HepG2 (cell line): ENCODE measurements at regions not wholly inside any gene's neighbourhood (a gene's known extent, or its start where the extent isn't known, plus 50 kb on each side); places are given as distances from the start of the nearest gene placed in this dataset.

ENCODE experiments used
- ARHGAP35 ChIP-seq: sonication (generic); formaldehyde crosslinking; IDR thresholded peaks from 2 replicates; pipeline ENCODE4 v1.9.0; 2022; ENCODE audit warnings: mild to moderate bottlenecking, inconsistent platforms, moderate library complexity, missing genetic modification reagents, borderline replicate concordance
- HCFC1 ChIP-seq: fragments of 150-350 bp; IDR thresholded peaks from 2 replicates; pipeline ENCODE4 v1.6.1; 2014; ENCODE audit warnings: low read depth, low read length
- HDAC2 ChIP-seq: sonication (generic); formaldehyde crosslinking; IDR thresholded peaks from 2 replicates; pipeline ENCODE4 v1.4.0; 2020; ENCODE audit warnings: missing genetic modification reagents
- MEF2D ChIP-seq: sonication (generic); formaldehyde crosslinking; IDR thresholded peaks from 2 replicates; pipeline ENCODE4 v1.5.1; 2020; ENCODE audit warnings: mild to moderate bottlenecking, missing genetic modification reagents
- MLX ChIP-seq: IDR thresholded peaks from 2 replicates; pipeline ENCODE4 v1.6.1; 2016
- NR2F1 ChIP-seq, 2 experiments: fragments of 450-650 bp in 1 of 2; formaldehyde crosslinking in 1 of 2; IDR thresholded peaks; 2 replicates each; pipeline versions ENCODE4 v1.5.0 to v1.6.1; 2016 to 2020; ENCODE audit warnings: mild to moderate bottlenecking in 1 of 2, missing compliant biosample characterization in 1 of 2, missing genetic modification reagents in 1 of 2, moderate library complexity in 1 of 2
- PHF5A ChIP-seq: IDR thresholded peaks from one replicate; pipeline ENCODE4 v1.6.1; 2018; ENCODE audit warnings: low read depth, missing genetic modification reagents; ENCODE audit not compliant: unreplicated experiment
- POLR2G ChIP-seq: fragments of 200-400 bp; formaldehyde crosslinking; IDR thresholded peaks from 2 replicates; pipeline ENCODE4 v1.6.1; 2018; ENCODE audit warnings: mild to moderate bottlenecking, low read depth, low read length, moderate library complexity
- SMARCE1 ChIP-seq: fragments of 450-650 bp; IDR thresholded peaks from 2 replicates; pipeline ENCODE4 v1.6.1; 2017; ENCODE audit warnings: borderline replicate concordance
- SNAI1 ChIP-seq: sonication (generic); formaldehyde crosslinking; IDR thresholded peaks from 2 replicates; pipeline ENCODE4 v1.5.0; 2020; ENCODE audit warnings: mild to moderate bottlenecking, missing genetic modification reagents, borderline replicate concordance
- SSRP1 ChIP-seq: IDR thresholded peaks from 2 replicates; pipeline ENCODE4 v1.6.1; 2016; ENCODE audit warnings: control low read depth
- STAT5B ChIP-seq: sonication (generic); formaldehyde crosslinking; IDR thresholded peaks from 2 replicates; pipeline ENCODE4 v1.4.0; 2020; ENCODE audit warnings: missing genetic modification reagents
- TOE1 ChIP-seq: sonication (generic); formaldehyde crosslinking; IDR thresholded peaks from 2 replicates; pipeline ENCODE4 v1.4.0; 2020; ENCODE audit warnings: mild to moderate bottlenecking, missing genetic modification reagents
- YEATS4 ChIP-seq: sonication (generic); formaldehyde crosslinking; IDR thresholded peaks from 2 replicates; pipeline ENCODE4 v1.4.0; 2020; ENCODE audit warnings: missing genetic modification reagents, borderline replicate concordance
- ZBTB7B ChIP-seq: sonication (generic); formaldehyde crosslinking; IDR thresholded peaks from 2 replicates; pipeline ENCODE4 v1.4.0; 2020; ENCODE audit warnings: missing genetic modification reagents
- ZFP82 ChIP-seq: sonication (generic); formaldehyde crosslinking; IDR thresholded peaks from 2 replicates; pipeline ENCODE4 v1.5.1; 2020; ENCODE audit warnings: mild to moderate bottlenecking, missing genetic modification reagents, borderline replicate concordance
- ZNF30 ChIP-seq: sonication (generic); formaldehyde crosslinking; IDR thresholded peaks from 2 replicates; pipeline ENCODE4 v1.5.0; 2020; ENCODE audit warnings: mild to moderate bottlenecking, missing genetic modification reagents
- TF ChIP-seq, protein P1 (sequence below): sonication (generic); formaldehyde crosslinking; IDR thresholded peaks from 2 replicates; pipeline ENCODE4 v1.4.0; 2020; ENCODE audit warnings: missing genetic modification reagents
- TF ChIP-seq, protein P2 (sequence below): sonication (generic); formaldehyde crosslinking; conservative IDR thresholded peaks from 2 replicates; pipeline ENCODE4 v1.4.0; 2020; ENCODE audit warnings: missing genetic modification reagents
- TF ChIP-seq, protein P3 (sequence below): sonication (generic); formaldehyde crosslinking; IDR thresholded peaks from 2 replicates; pipeline ENCODE4 v1.4.0; 2020; ENCODE audit warnings: missing genetic modification reagents
- TF ChIP-seq, protein P4 (sequence below): sonication (generic); formaldehyde crosslinking; IDR thresholded peaks from 2 replicates; pipeline ENCODE4 v1.4.0; 2020; ENCODE audit warnings: missing genetic modification reagents, borderline replicate concordance

GRCh38 chr6:108763931-108764579 lies 84.2 kb upstream of the ARMC2 start (continued):
- TF ChIP-seq TOE1: no peak
- TF ChIP-seq, protein P1, sequence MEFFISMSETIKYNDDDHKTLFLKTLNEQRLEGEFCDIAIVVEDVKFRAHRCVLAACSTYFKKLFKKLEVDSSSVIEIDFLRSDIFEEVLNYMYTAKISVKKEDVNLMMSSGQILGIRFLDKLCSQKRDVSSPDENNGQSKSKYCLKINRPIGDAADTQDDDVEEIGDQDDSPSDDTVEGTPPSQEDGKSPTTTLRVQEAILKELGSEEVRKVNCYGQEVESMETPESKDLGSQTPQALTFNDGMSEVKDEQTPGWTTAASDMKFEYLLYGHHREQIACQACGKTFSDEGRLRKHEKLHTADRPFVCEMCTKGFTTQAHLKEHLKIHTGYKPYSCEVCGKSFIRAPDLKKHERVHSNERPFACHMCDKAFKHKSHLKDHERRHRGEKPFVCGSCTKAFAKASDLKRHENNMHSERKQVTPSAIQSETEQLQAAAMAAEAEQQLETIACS: no peak
- peak; percentile 95 for TF ChIP-seq HDAC2 (CRISPR knock-in tag)
- no peak for TF ChIP-seq SMARCE1
- no peak for TF ChIP-seq POLR2G
- TF ChIP-seq STAT5B (CRISPR knock-in tag): 0 out of 2 replicates have a peak, but pooled peaks have one; percentile 20
- no peak for TF ChIP-seq ZNF30 (CRISPR knock-in tag)
- no peak for TF ChIP-seq HCFC1
- TF ChIP-seq NR2F1 (CRISPR knock-in tag; IDR thresholded peaks at IDR 0.05): no peak
- peak; percentile 32; the same call in 1 of the 2 replicates for TF ChIP-seq YEATS4 (CRISPR knock-in tag)
- TF ChIP-seq MEF2D: peak; percentile 80; the same call in 1 of the 2 replicates
- TF ChIP-seq MLX (CRISPR knock-in tag): peak; percentile 79; the same call in 1 of the 2 replicates
- peak; percentile 71; the same call in 1 of the 2 replicates for TF ChIP-seq SSRP1
- no peak for TF ChIP-seq ARHGAP35 (CRISPR knock-in tag)
- TF ChIP-seq PHF5A (CRISPR knock-in tag): no peak
- no peak for TF ChIP-seq ZFP82 (CRISPR knock-in tag)
- TF ChIP-seq, protein P2, sequence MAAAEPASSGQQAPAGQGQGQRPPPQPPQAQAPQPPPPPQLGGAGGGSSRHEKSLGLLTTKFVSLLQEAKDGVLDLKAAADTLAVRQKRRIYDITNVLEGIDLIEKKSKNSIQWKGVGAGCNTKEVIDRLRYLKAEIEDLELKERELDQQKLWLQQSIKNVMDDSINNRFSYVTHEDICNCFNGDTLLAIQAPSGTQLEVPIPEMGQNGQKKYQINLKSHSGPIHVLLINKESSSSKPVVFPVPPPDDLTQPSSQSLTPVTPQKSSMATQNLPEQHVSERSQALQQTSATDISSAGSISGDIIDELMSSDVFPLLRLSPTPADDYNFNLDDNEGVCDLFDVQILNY (CRISPR knock-in tag): no peak
- TF ChIP-seq ZBTB7B (CRISPR knock-in tag): peak; percentile 62; the same call in 1 of the 2 replicates
- TF ChIP-seq, protein P3, sequence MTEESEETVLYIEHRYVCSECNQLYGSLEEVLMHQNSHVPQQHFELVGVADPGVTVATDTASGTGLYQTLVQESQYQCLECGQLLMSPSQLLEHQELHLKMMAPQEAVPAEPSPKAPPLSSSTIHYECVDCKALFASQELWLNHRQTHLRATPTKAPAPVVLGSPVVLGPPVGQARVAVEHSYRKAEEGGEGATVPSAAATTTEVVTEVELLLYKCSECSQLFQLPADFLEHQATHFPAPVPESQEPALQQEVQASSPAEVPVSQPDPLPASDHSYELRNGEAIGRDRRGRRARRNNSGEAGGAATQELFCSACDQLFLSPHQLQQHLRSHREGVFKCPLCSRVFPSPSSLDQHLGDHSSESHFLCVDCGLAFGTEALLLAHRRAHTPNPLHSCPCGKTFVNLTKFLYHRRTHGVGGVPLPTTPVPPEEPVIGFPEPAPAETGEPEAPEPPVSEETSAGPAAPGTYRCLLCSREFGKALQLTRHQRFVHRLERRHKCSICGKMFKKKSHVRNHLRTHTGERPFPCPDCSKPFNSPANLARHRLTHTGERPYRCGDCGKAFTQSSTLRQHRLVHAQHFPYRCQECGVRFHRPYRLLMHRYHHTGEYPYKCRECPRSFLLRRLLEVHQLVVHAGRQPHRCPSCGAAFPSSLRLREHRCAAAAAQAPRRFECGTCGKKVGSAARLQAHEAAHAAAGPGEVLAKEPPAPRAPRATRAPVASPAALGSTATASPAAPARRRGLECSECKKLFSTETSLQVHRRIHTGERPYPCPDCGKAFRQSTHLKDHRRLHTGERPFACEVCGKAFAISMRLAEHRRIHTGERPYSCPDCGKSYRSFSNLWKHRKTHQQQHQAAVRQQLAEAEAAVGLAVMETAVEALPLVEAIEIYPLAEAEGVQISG: peak; percentile 57
- TF ChIP-seq, protein P4, sequence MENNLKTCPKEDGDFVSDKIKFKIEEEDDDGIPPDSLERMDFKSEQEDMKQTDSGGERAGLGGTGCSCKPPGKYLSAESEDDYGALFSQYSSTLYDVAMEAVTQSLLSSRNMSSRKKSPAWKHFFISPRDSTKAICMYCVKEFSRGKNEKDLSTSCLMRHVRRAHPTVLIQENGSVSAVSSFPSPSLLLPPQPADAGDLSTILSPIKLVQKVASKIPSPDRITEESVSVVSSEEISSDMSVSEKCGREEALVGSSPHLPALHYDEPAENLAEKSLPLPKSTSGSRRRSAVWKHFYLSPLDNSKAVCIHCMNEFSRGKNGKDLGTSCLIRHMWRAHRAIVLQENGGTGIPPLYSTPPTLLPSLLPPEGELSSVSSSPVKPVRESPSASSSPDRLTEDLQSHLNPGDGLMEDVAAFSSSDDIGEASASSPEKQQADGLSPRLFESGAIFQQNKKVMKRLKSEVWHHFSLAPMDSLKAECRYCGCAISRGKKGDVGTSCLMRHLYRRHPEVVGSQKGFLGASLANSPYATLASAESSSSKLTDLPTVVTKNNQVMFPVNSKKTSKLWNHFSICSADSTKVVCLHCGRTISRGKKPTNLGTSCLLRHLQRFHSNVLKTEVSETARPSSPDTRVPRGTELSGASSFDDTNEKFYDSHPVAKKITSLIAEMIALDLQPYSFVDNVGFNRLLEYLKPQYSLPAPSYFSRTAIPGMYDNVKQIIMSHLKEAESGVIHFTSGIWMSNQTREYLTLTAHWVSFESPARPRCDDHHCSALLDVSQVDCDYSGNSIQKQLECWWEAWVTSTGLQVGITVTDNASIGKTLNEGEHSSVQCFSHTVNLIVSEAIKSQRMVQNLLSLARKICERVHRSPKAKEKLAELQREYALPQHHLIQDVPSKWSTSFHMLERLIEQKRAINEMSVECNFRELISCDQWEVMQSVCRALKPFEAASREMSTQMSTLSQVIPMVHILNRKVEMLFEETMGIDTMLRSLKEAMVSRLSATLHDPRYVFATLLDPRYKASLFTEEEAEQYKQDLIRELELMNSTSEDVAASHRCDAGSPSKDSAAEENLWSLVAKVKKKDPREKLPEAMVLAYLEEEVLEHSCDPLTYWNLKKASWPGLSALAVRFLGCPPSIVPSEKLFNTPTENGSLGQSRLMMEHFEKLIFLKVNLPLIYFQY (CRISPR knock-in tag): peak; percentile 46; the same call in 1 of the 2 replicates
- TF ChIP-seq SNAI1 (CRISPR knock-in tag): no peak; the same call in 1 of the 2 replicates
